Left lung (tissue), 4 donors: ENCODE measurements at regions not wholly inside any gene's neighbourhood (a gene's known extent, or its start where the extent isn't known, plus 50 kb on each side); places are given as distances from the start of the nearest gene placed in this dataset.

Experiments used
- ATAC-seq: fragments of 200-7000 bp; cut with Tn5 transposase; one replicate; pipeline ENCODE4 v1.9.1; 2020; ENCODE audit warnings: moderate library complexity
- DNase-seq, 4 donors: peaks; one replicate each; pipeline ENCODE4 v3.0.0-alpha.2; 2013 to 2020
- H3K27ac ChIP-seq, 2 donors: fragments of 200-600 bp; sonication (generic) in 1 of 2; one replicate each; pipeline versions ENCODE4 v1.5.0 to v1.8.0; 2020 to 2021
- H3K27me3 ChIP-seq, 2 donors: fragments of 200-600 bp; sonication (generic) in 1 of 2; one replicate each; pipeline versions ENCODE4 v1.5.0 to v1.8.0; 2020 to 2021
- H3K36me3 ChIP-seq, 2 donors: fragments of 200-600 bp; sonication (generic) in 1 of 2; one replicate each; pipeline versions ENCODE4 v1.5.0 to v1.8.0; 2020 to 2021
- H3K4me1 ChIP-seq, 2 donors: fragments of 200-600 bp; one replicate each; pipeline ENCODE4 v1.8.0; 2021
- H3K4me3 ChIP-seq, 2 donors: fragments of 200-600 bp; sonication (generic) in 1 of 2; one replicate each; pipeline versions ENCODE4 v1.5.0 to v1.8.0; 2020 to 2021; ENCODE audit warnings: mild to moderate bottlenecking in 1 of 2
- H3K9me3 ChIP-seq, 2 donors: fragments of 200-600 bp; sonication (generic) in 1 of 2; one replicate each; pipeline versions ENCODE4 v1.5.0 to v1.8.0; 2020 to 2021
- intact Hi-C, 2 donors: fragments of 100-400 bp; cut with DNase I; formaldehyde crosslinking; loops; one replicate each; pipeline versions ENCODE4 v1.11.2 to v1.14.2; 2022
- TF ChIP-seq, protein P1 (sequence below), 2 donors: fragments of 200-600 bp; sonication (generic) in 1 of 2; IDR thresholded peaks; one replicate each; pipeline versions ENCODE4 v1.5.0 to v1.8.0; 2021; ENCODE audit warnings: antibody characterized with exemption in 2 of 2
- donor health status: DM: no; HTN: yes; CAD: no.
- donor health status: DM: no; HTN: no; CAD: no.

- no peaks in the 10 kb centered on the region for H3K27me3 ChIP-seq
- H3K4me3 ChIP-seq = no peak overlapping the region
- H3K27ac ChIP-seq = no peak overlapping the region
- DNase-seq = no peak
- H3K36me3 ChIP-seq = no peaks in the 10 kb centered on the region
- TF ChIP-seq, protein P1, sequence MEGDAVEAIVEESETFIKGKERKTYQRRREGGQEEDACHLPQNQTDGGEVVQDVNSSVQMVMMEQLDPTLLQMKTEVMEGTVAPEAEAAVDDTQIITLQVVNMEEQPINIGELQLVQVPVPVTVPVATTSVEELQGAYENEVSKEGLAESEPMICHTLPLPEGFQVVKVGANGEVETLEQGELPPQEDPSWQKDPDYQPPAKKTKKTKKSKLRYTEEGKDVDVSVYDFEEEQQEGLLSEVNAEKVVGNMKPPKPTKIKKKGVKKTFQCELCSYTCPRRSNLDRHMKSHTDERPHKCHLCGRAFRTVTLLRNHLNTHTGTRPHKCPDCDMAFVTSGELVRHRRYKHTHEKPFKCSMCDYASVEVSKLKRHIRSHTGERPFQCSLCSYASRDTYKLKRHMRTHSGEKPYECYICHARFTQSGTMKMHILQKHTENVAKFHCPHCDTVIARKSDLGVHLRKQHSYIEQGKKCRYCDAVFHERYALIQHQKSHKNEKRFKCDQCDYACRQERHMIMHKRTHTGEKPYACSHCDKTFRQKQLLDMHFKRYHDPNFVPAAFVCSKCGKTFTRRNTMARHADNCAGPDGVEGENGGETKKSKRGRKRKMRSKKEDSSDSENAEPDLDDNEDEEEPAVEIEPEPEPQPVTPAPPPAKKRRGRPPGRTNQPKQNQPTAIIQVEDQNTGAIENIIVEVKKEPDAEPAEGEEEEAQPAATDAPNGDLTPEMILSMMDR (IDR thresholded peaks at IDR 0.05) = no peak
- intact Hi-C loops = no loop called here
- no peaks in the 10 kb centered on the region for H3K9me3 ChIP-seq
- ATAC-seq = no peak
- H3K4me1 ChIP-seq = peaks cover 4 to 12% of the 10 kb centered on the region in 2 donors
These were observed 216.8 kb upstream of the FAT1 start for GRCh38 chr4:186940476-186940875.

GRCh38 chr4:186942758-186943377, 219.2 kb upstream of the FAT1 start:
- H3K4me3 ChIP-seq = no peak overlapping the region
- no peaks in the 10 kb centered on the region for H3K27me3 ChIP-seq
- intact Hi-C loops = no loop called here
- TF ChIP-seq, protein P1 (IDR thresholded peaks at IDR 0.05) = no peak
- no peak overlapping the region for H3K27ac ChIP-seq
- H3K4me1 ChIP-seq = no peaks in the 10 kb centered on the region
- no peaks in the 10 kb centered on the region for H3K36me3 ChIP-seq
- H3K9me3 ChIP-seq = no peaks in the 10 kb centered on the region
- ATAC-seq (no peak), DNase-seq (peak in 2 of 4 donors; percentile 80 to 87)

DNA sequence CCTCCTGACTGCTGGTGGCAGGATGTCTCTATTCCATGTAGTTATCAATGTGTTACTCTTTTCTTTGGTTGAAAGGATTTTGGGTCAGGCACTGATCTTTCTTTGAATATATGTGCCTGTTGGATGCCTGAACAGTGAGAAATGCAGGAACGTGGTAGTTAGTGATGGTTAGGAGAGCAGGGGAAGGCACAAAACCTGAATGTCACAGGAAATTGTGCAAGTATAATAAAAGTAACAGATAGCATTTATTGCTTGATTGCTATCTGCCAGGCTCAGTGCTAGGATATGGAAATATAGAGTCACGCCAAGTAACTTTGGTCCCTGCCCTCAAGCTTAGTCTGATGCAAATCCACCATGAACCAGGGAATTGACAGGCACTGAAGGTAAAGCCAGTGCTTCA, 219.8 kb upstream of the FAT1 start:
- TF ChIP-seq, protein P1 (IDR thresholded peaks at IDR 0.05) = no peak
- ATAC-seq (no peak), DNase-seq (no peak)
- H3K4me3 ChIP-seq = no peak overlapping the region
- no peak overlapping the region for H3K27ac ChIP-seq
- H3K9me3 ChIP-seq = no peaks in the 10 kb centered on the region
- no peaks in the 10 kb centered on the region for H3K36me3 ChIP-seq
- no peaks in the 10 kb centered on the region for H3K4me1 ChIP-seq
- intact Hi-C loops = no loop called here
- H3K27me3 ChIP-seq = no peaks in the 10 kb centered on the region

DNA sequence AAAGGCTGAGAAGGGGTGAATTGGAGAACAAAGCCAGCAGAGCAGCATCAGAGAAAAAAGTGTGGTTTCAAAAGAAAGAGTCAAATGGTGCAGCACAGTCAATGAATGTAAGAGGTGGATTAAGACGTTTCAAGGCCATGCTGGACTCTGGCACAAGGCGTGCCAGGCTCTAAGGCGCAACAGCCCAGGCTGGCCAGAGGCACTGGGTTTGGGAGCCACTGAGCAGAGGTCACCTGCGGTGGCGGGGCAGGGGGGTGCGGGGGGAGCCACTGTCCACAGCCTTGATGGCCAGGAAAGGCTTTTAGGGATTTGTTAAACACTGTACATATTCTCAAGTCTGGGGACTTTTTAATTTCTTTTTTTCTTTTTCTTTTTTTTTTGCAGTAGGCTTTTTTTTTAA, 222.5 kb upstream of the FAT1 start:
- no peak for ATAC-seq
- H3K36me3 ChIP-seq = no peaks in the 10 kb centered on the region
- no peaks in the 10 kb centered on the region for H3K27me3 ChIP-seq
- intact Hi-C loops = no loop called here
- H3K4me3 ChIP-seq = no peak overlapping the region
- DNase-seq = peak in 1 of 4 donors; percentile 65
- TF ChIP-seq, protein P1 (IDR thresholded peaks at IDR 0.05) = no peak
- no peak overlapping the region for H3K27ac ChIP-seq
- H3K9me3 ChIP-seq = no peaks in the 10 kb centered on the region
- H3K4me1 ChIP-seq = no peaks in the 10 kb centered on the region

DNA sequence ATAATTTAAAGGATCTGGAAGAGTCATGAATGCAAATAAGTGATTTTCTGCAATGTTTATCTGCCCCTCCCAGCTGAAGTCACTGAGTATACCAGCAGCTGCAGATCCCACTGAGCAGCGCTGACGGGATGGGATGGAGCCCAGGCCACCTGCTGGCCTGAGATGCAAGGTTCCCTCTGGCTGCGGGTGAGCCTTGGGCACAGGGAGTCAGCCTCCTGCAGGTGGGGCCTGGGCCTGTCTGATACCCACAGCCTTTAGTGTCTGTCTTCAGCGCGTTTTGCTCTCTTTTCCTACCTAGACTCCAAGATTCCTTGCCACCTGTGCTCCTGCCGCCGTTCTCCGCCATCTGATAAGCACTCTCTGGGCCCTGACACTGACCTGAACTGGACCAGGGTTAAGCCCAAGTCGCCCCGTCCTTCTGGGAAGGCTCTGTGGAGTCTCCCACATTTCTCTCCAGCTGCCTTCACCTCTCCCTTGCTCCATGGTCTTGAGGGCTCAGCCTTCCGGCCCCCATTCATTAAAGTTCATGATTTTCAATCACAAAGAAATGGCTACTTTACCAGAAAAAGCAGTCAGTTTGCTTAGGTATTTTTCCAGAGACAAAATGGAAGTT, 223.1 kb upstream of the FAT1 start:
- no peak overlapping the region for H3K27ac ChIP-seq
- DNase-seq (peak in 1 of 4 donors; percentile 45), ATAC-seq (no peak)
- no peaks in the 10 kb centered on the region for H3K27me3 ChIP-seq
- TF ChIP-seq, protein P1 (IDR thresholded peaks at IDR 0.05) = no peak
- H3K36me3 ChIP-seq = no peaks in the 10 kb centered on the region
- H3K4me1 ChIP-seq = no peaks in the 10 kb centered on the region
- intact Hi-C loops = no loop called here
- H3K9me3 ChIP-seq = no peaks in the 10 kb centered on the region
- H3K4me3 ChIP-seq = no peak overlapping the region
